Stimulated activated CD8-positive, alpha-beta memory T cell treated with anti-CD3 and anti-CD28 coated beads, Interleukin-12 subunit alpha, Interleukin-12 subunit beta, amount 100 ng/mL, for 1 hour (primary cell): ENCODE measurements at regions not wholly inside any gene's neighbourhood (a gene's known extent, or its start where the extent isn't known, plus 50 kb on each side); places are given as distances from the start of the nearest gene placed in this dataset.
"Not testable (repeated sequence)": the region's sequence is repeated elsewhere in the genome, so short reads cannot be mapped to it uniquely, and the experiment has no call there.

Experiments
- DNase-seq: peaks from one replicate; pipeline ENCODE4 v3.0.0-alpha.2; 2020; ENCODE audit warnings: low read depth

DNA sequence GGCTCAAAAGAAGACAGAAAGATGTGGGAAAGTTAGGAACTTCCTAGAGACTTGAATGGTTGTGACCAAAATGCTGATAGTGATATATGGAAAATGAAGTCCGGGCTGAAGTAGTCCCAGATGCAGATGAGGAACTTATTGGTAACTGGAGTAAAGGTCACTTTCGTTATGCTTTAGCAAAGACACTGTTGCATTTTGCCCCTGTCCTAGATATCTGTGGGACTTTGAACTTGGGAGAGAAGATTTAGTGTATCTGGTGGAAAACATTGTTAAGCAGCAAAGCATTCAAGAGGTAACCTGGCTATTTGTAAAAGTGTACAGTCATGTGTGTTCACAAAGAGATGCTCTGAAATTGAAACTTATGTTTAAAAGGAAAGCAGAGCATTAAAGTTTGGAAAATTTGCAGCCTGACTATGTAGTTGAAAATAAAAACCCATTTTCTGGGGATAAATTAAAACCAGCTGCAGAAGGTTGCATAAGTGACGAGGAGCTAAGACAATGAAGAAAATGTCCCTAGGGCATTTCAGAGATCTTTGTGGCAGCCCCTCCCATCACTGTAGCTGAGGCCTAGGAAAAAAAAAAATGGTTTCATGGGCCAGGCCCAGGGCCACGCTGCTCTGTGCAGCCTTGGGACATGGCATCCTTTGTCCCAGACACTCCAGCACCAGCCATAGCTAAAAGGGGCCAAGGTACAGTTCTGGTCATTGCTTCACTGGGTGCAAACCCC lies 1692.2 kb downstream of the HACE1 start:
- DNase-seq, result no peak

DNA sequence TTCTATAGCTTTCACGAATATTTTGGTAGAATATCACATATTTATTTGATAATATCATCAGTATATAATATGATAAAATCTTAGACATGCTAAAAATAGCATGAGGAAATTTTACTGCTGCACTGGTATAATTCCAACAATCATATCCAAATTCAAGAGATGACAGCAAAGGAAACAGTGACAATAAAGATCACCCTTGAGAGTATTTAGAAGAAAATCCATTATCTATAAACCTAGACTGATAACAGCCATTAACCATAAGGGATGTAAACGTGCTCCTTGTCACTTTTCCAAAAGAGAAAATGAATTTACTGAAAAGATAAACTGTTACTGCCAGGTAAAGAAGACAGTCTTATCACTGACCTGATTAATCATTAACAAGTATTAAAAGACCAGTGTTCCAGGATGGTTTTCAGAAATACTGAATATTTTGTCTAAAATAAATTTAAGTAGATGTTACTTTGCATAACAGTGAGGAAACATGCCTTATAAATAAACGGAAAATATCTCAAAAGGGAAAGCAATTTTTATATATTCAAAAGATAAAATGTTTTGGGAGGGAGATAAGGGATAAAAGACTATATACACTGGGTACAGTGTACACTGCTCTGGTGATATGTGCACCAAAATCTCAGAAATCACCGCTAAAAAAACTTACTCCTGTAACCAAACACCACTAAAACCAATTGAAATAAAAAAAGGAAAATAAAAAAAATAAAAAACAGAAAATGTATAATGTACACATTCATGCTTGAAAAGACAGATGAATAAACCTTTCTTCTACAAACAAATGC lies 1704.7 kb downstream of the HACE1 start:
- no peak for DNase-seq

DNA sequence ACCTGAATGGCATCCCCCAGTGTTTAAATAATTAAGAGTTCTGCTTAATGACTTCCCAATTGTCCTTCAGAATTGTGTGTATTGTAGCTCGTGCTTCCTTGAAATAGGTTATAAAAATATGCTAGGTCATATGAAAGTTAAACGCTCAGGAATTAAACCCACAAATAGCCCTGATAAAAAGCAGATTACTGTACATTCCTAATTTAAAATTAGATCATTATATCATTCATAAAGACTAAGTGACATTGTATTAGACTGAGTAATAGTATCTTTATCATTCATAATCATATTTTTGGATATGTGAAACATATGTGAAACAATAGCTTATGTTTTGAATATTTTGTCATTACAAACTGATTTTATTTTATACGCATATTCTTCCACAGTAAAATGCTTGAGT lies 1706.7 kb downstream of the HACE1 start:
- DNase-seq, result no peak

- DNase-seq, result no peak
Measured at GRCh38 chr6:103142902-103143301, 1716.8 kb downstream of the HACE1 start.

GRCh38 chr6:103140308-103141027 lies 1719.3 kb downstream of the HACE1 start:
- DNase-seq, result no peak

- no peak for DNase-seq
Measured at GRCh38 chr6:103139377-103139776, 1720.3 kb downstream of the HACE1 start.

DNA sequence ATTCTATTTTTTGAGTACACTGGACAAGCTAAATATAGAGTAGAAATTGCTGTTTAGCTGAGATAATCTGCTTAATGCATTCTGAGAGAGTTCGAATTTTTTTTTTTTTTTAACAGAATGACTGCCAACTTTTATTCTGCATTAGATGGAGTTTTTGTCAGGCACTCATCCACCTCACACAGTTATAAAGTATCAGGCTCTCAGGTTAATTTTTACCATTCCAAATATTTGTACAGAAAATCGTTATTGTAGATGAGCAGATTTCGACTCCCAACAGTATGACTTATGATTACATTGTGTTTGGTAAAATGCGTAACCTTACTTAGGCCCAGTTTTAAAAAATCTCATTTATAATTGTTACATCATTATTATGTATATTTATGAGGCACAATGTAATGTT lies 1731.0 kb downstream of the GRIK2 start:
- DNase-seq, result no peak

DNA sequence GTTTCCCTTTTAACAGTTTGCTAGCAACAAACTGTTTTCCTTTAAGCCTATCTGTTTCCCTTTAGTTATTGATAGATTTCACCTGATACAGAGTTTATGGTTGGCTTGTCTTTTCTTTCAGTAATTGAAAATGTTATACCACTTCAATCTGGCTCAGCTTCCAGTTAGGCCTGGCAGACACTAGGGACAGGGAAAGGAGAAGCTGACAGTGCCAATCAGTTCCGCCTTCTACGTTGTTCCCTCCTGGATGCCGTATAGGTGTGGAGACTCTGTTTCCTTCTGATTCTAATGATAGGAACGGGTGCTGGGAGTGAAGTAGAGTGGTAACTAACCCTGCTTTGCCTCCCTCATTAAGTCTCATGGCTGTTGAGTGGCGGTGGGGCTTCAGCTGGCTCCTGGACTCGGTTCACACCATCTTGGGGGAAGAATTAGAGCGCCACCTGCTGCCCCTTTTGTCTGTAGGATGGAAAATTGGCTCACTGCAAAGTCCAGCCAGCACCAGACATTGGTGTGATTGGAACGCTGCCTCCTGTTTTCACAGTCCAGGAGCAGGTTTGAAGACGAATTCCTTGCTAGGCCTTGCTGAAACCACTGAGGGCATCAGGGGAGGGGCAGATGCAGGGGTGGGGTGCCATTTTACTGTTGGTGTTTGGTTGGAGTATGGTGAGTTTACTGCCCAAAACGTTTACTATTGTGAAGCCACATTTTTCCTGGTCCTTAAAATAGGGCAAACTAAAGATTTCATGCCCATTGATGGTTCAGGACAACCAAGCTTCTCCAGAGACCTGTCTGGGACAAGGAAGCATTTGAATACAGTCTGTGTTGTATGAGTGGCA lies 1729.5 kb downstream of the GRIK2 start:
- DNase-seq, result no peak

DNA sequence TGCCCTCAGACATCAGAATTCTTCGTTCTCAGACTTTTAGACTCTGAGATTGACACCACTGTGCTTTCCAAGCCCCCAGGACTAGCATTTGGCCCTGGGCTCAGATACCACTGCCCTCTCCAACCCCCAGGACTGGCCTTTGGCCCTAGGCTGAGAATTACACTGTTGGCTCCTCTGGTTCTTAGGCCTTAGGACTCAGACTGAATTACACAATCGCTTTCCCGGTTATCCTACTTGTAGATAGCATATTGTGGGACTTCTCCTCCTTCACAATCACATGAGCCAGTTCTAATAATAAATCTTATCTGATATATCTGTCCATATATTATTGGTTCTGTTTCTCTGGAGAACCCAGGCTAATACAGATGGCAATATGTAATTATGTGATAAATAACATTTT lies 1725.5 kb downstream of the GRIK2 start:
- no peak for DNase-seq

DNA sequence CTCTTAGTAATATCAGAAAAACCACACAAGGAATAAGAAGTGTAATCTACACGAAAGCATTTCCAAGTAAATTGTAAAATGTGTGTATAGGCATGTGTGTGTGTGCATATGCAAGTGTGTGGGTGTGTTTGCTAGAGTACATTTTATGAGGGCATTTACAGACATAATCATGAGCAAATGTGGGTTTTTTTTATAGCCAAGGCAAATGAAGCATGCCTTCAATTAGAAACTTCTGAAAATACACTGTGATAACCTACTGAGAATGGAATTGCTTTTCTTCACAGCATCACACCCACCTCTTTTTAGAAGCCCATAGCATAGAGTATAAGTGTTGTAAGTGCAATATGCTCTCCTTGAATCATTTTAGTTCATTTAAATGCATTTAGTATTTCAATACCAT lies 1721.1 kb downstream of the GRIK2 start:
- DNase-seq, result no peak

- DNase-seq, result no peak
Measured at GRCh38 chr6:103113416-103113815, 1719.9 kb downstream of the GRIK2 start.

- DNase-seq, result no peak
Measured at GRCh38 chr6:103107985-103108384, 1714.5 kb downstream of the GRIK2 start.

DNA sequence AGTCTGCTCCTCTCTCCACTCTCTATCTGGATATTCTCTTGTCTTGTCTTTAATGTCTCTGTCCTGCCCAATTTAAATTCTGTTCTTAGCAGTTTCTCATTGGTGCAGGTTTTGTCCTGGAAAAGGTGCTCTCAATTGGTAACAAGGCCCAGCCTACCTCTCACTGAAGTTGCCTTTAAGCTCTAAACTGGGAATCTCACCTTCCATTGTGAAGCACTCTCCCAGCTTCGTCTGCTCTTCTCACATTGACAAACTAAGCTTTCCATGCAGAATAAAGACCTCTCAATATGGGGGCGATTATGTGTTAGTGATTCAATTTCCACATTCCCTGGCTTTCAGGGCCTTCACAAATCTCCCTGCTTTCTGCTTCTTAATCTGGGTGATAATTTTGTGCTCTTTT lies 1712.2 kb downstream of the GRIK2 start:
- DNase-seq, result no peak

DNA sequence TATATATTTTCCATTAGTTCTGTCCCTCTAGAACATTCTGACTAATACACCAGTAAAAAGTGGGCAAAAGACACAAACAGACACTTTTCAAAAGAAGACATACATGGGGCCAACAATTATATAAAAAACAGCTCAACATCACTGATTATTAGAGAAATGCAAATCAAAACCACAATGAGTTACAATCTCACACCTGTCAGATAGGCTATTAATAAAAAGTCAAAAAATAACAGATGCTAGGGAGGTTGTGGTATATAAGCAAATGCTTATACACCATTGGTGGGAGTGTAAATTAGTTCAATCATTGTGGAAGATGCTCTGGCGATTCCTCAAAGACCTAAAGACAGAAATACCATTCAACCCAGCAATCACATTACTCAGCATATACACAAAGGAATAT lies 1707.8 kb downstream of the GRIK2 start:
- no peak for DNase-seq

DNA sequence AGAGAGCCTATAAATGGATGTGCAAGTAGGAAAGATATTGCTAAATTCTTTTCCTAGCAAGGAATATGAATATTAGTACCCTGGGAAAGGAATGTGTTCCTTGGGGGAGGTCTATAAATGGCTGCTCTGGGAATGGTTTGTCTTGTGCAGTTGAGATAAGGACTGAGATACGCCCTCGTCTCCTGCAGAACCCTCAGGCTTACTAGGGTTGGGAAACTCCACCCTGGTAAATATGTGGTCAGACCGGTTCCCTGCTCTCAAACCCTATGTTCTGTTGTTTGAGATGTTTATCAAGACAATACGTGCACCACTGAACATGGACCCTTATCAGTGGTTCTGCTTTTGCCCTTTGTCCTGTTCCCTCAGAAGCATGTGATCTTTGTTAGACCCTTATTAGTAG lies 1698.9 kb downstream of the GRIK2 start:
- DNase-seq, result not testable (repeated sequence)

DNA sequence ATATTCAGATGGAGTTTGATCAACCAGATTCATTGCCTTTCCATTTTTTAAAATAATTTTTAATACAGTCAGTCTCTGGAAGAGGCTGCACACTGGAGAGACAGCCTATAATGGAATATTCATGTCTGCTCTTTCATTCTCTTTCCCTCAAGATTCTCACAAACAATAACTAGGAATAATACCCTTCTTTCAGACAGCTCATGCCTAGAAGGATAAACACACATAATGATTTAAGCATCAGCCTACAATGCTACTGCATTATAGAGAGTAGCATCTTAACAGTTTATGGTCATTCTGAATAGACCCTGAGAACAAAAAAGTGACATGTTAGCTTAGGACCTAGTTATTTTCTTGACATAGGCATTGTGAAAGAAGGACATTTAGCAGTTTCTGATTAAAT lies 1692.3 kb downstream of the GRIK2 start:
- no peak for DNase-seq

- DNase-seq, result no peak
Measured at GRCh38 chr6:103081876-103082630, 1688.5 kb downstream of the GRIK2 start.

- no peak for DNase-seq
Measured at GRCh38 chr6:103081126-103081525, 1687.6 kb downstream of the GRIK2 start.

- DNase-seq, result no peak
Measured at GRCh38 chr6:103080497-103080896, 1687.0 kb downstream of the GRIK2 start.

GRCh38 chr6:103079867-103080266 lies 1686.4 kb downstream of the GRIK2 start:
- no peak for DNase-seq

DNA sequence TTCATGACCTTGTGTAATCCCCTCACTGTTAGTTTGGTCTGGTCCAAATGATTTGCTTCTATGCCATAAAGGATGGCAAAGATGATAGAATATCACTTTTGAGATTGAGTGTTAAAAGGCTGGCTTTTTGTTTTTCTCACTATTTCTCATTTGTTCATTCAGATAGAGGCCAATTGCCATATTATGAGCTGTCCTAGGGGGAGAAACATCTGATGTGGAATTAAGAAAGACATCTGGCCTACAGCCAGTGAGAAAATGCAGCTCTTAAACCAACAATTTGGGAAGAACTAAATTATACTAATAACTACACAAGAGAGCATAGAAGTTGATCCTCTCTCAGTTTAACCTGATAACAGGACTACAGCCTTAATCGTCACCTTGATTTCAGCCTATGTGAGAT lies 1668.6 kb downstream of the GRIK2 start:
- no peak for DNase-seq
